Chondrocyte (in vitro differentiated cells): ENCODE measurements at regions not wholly inside any gene's neighbourhood (a gene's known extent, or its start where the extent isn't known, plus 50 kb on each side); places are given as distances from the start of the nearest gene placed in this dataset.

Experiments used
- DNase-seq: peaks from one replicate; pipeline ENCODE4 v3.0.0; 2021; ENCODE audit warnings: mixed read lengths, low spot score
- H3K27ac Mint-ChIP-seq: one replicate; pipeline ENCODE4 v1.8.0; 2021; ENCODE audit warnings: mild to moderate bottlenecking, moderate library complexity, mixed read lengths; ENCODE audit not compliant: unreplicated experiment
- H3K27me3 Mint-ChIP-seq: 2 replicates; pipeline ENCODE4 v1.8.0; 2021; ENCODE audit warnings: low read depth, mixed read lengths
- H3K36me3 Mint-ChIP-seq: 2 replicates; pipeline ENCODE4 v1.8.0; 2021; ENCODE audit warnings: low read depth, mixed read lengths
- H3K4me1 Mint-ChIP-seq: 2 replicates; pipeline ENCODE4 v1.8.0; 2021; ENCODE audit warnings: low read depth, mild to moderate bottlenecking, mixed read lengths
- H3K4me3 Mint-ChIP-seq: one replicate; pipeline ENCODE4 v1.8.0; 2021; ENCODE audit warnings: mild to moderate bottlenecking, moderate library complexity, mixed read lengths; ENCODE audit not compliant: unreplicated experiment
- H3K9me3 Mint-ChIP-seq: 2 replicates; pipeline ENCODE4 v1.8.0; 2021; ENCODE audit warnings: low read depth, mixed read lengths
- TF ChIP-seq, protein P1 (sequence below): fragments of 200-600 bp; sonication (generic); IDR thresholded peaks from 2 replicates; pipeline ENCODE4 v1.5.0; 2021; ENCODE audit warnings: antibody characterized with exemption, mild to moderate bottlenecking, moderate library complexity

- Mint-ChIP-seq H3K9me3 (no peaks in the 10 kb centered on the region), H3K27ac (no peak overlapping the region), H3K36me3 (no peaks in the 10 kb centered on the region), H3K4me3 (no peak overlapping the region), H3K27me3 (peaks cover 12% of the 10 kb centered on the region), H3K4me1 (no peaks in the 10 kb centered on the region)
- TF ChIP-seq, protein P1, sequence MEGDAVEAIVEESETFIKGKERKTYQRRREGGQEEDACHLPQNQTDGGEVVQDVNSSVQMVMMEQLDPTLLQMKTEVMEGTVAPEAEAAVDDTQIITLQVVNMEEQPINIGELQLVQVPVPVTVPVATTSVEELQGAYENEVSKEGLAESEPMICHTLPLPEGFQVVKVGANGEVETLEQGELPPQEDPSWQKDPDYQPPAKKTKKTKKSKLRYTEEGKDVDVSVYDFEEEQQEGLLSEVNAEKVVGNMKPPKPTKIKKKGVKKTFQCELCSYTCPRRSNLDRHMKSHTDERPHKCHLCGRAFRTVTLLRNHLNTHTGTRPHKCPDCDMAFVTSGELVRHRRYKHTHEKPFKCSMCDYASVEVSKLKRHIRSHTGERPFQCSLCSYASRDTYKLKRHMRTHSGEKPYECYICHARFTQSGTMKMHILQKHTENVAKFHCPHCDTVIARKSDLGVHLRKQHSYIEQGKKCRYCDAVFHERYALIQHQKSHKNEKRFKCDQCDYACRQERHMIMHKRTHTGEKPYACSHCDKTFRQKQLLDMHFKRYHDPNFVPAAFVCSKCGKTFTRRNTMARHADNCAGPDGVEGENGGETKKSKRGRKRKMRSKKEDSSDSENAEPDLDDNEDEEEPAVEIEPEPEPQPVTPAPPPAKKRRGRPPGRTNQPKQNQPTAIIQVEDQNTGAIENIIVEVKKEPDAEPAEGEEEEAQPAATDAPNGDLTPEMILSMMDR, result no peak
- no peak for DNase-seq
Observed at GRCh38 chr15:91711384-91712033, 142.0 kb upstream of the SLCO3A1 start.

DNA sequence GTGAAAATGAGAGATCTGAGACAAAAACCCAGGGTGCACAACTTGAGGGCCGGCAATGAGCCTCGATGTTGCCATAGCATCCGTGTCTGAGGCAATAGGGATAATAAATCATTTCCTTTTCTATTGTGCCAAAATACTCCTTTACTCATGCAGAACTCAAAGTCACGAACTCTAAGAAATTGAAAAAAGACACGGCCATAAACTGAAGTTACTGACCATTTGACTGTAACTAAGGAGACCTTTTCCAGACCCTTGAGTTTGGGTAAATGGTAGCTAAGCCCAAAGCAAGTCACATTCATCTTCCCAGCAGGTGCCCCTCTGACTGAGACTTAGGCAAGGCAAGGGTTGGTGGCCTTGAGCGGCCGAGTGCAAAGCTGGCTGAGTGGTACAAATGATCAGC, 141.2 kb upstream of the SLCO3A1 start:
- Mint-ChIP-seq H3K4me3 (no peak overlapping the region), H3K27me3 (peaks cover 12% of the 10 kb centered on the region), H3K36me3 (no peaks in the 10 kb centered on the region), H3K27ac (no peak overlapping the region), H3K9me3 (no peaks in the 10 kb centered on the region), H3K4me1 (no peaks in the 10 kb centered on the region)
- TF ChIP-seq, protein P1, result no peak
- no peak for DNase-seq

DNA sequence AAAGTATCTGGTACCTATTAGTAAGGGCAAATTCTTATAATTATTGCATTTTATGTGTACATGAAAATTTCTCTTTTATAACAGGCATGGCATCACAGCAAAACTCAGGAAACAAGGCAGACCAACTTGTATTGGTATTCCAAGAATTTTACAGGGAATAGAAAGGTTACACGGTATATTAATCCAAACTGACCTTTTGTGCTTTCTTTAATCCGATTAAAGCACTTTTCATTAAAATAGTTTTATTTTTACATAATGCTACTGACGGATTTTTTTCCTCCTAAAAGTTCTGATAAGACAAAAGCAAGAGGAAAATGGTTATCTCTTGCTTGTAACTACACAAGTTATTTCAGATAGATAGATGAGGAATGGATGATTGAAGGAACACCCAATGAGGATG, 137.0 kb upstream of the SLCO3A1 start:
- TF ChIP-seq, protein P1, result no peak
- no peaks in the 10 kb centered on the region for H3K9me3 Mint-ChIP-seq

GRCh38 chr15:91717811-91718210, 135.7 kb upstream of the SLCO3A1 start:
- H3K4me1 Mint-ChIP-seq, result no peaks in the 10 kb centered on the region
- H3K4me3 Mint-ChIP-seq, result no peak overlapping the region
- H3K27me3 Mint-ChIP-seq, result peaks cover 15% of the 10 kb centered on the region
- H3K27ac Mint-ChIP-seq, result no peak overlapping the region
- DNase-seq, result no peak
- no peaks in the 10 kb centered on the region for H3K9me3 Mint-ChIP-seq
- H3K36me3 Mint-ChIP-seq, result no peaks in the 10 kb centered on the region
- TF ChIP-seq, protein P1, result no peak

More for the DNA sequence above, 137.0 kb upstream of the SLCO3A1 start:
- Mint-ChIP-seq H3K4me3 (no peak overlapping the region), H3K27me3 (peaks cover 15% of the 10 kb centered on the region), H3K4me1 (no peaks in the 10 kb centered on the region), H3K27ac (no peak overlapping the region), H3K36me3 (no peaks in the 10 kb centered on the region)
- no peak for DNase-seq

DNA sequence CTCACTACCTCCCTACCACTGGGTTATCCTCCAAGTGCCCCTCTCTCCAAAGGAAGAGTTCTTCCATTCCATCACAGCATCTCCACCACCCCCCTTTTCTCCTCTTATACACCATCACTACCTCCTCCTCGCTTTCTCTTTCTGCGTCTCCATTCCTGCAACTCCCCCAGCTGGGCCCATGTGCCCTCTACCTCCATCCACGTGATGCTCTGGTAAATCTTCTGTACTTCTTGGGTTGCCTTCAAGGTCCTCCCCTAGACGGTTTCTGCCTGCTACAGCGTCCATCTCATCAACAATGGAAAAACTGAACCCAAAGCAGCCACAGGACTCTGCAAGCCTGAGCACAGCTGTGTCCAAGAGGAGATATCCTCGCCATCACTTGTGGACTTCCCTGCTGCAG, 129.5 kb upstream of the SLCO3A1 start:
- Mint-ChIP-seq H3K27me3 (peaks cover 10% of the 10 kb centered on the region), H3K4me1 (no peaks in the 10 kb centered on the region), H3K4me3 (no peak overlapping the region), H3K27ac (no peak overlapping the region), H3K36me3 (no peaks in the 10 kb centered on the region), H3K9me3 (peaks cover 6% of the 10 kb centered on the region)
- TF ChIP-seq, protein P1, result no peak
- DNase-seq, result no peak
